ENCODE measurements at regions not wholly inside any gene's neighbourhood (a gene's known extent, or its start where the extent isn't known, plus 50 kb on each side); places are given as distances from the start of the nearest gene placed in this dataset.
"Not testable (repeated sequence)": the region's sequence is repeated elsewhere in the genome, so short reads cannot be mapped to it uniquely, and the experiment has no call there.

- intact Hi-C loops (cut with micrococcal nuclease): no loop called here
Observed at GRCh38 chr4:175273995-175274753, 356.0 kb downstream of the ADAM29 start.

GRCh38 chr4:175277816-175278215 lies 359.7 kb downstream of the ADAM29 start:
- intact Hi-C loops (cut with micrococcal nuclease): no loop called here

DNA sequence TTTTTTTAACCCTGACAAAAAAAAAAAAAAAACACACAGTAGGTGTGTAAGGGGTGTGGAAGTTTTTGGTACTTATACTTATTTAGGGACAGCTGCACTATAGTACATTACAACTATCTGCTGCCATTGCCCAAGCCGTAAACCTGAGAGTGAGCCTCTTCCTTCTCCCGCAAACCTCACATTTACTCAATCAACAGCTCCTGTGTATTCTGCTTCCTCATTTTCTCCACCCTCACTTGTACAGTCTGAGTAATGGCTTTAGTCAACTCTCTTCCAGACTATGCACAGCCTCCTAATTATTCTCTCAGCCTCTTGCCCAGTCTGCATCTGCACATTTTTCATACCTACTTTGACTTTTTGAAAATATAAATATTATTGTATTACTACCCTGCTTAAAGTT lies 362.0 kb downstream of the ADAM29 start:
- intact Hi-C loops (cut with micrococcal nuclease): no loop called here

DNA sequence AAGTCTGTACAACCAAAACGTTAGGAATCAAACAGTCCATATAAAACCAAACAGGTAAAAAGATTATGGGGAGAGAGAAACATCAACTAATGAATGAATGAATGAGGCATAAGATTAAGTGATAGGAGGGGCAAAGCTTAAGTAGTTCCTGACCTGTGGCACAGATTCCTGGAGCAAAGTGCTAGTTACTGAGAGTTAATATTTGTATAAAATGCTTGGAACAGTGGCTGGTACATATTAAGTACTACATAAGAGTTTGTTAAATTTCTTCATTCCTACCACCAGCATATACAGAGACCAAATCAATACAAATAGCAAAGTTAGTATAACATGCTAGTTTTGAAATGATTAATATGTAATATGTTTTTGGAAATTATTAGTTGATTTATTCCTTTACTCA lies 363.7 kb downstream of the ADAM29 start:
- intact Hi-C loops (cut with micrococcal nuclease): no loop called here

- intact Hi-C loops (cut with micrococcal nuclease): no loop called here
Observed at GRCh38 chr4:175282407-175282806, 364.2 kb downstream of the ADAM29 start.

DNA sequence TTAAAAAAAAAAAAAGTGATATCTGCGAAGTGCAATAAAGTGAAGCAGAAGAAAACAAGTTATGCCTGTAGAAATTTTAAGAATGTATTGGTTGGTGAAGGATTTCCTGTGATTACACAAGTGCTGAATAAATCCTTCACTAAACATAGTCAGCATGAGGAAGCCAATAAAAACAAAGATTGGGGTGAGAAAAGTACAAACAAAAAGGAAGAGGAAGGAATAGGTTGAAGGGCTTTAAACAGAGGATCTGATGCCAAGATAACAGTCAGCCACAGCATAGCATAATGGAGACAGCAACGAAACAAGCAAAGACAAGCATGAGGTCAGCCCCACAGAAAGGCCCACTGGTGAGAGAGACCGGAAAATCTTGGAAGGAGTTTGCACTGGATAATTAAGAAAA lies 372.2 kb downstream of the ADAM29 start:
- intact Hi-C loops (cut with micrococcal nuclease): no loop called here

GRCh38 chr4:175297965-175298565 lies 379.9 kb downstream of the ADAM29 start:
- intact Hi-C loops (cut with micrococcal nuclease): no loop called here

GRCh38 chr4:175306436-175306835 lies 388.3 kb downstream of the ADAM29 start:
- intact Hi-C loops (cut with micrococcal nuclease): no loop called here

GRCh38 chr4:175307326-175307725 lies 389.2 kb downstream of the ADAM29 start:
- intact Hi-C loops (cut with micrococcal nuclease): no loop called here

DNA sequence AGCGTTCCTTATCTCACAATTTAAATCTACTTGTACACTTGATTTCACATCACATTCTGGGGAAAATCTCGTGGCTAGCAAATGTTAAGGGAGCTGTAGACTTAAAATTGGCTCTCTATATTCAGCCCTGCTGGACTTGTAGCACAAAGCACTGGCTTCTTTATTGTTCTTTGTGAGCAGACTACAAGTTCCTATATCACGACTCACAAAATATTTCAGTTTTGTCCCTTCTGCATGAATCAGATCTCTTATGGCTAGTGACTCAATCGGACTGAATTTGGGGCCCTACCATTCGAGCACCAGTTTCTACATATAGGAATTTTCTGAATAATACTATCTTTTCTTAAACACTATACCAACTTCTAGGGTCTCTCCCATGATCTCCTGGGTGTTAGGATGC lies 390.1 kb downstream of the ADAM29 start:
- intact Hi-C loops (cut with micrococcal nuclease): no loop called here

DNA sequence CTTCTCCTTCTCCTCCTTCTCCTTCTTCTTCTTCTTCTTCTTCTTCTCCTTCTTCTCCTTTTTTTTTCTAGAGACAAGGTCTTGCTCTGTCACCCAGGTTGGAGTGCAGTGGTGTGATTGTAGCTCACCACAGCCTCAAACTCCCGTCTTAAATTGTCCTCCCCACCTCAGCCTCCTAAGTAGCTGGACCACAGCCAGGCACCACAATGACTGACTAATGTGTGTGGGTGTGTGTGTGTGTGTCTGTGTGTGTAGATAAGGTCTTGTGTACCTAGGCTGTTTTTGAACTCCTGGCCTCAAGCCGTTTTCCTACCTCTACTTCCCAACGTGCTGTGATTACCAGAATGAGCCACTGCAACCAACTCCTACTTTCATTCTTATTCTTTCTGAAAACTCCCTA lies 390.9 kb downstream of the ADAM29 start:
- intact Hi-C loops (cut with micrococcal nuclease): no loop called here

GRCh38 chr4:175325230-175325629 lies 407.1 kb downstream of the ADAM29 start:
- intact Hi-C loops (cut with micrococcal nuclease): no loop called here

DNA sequence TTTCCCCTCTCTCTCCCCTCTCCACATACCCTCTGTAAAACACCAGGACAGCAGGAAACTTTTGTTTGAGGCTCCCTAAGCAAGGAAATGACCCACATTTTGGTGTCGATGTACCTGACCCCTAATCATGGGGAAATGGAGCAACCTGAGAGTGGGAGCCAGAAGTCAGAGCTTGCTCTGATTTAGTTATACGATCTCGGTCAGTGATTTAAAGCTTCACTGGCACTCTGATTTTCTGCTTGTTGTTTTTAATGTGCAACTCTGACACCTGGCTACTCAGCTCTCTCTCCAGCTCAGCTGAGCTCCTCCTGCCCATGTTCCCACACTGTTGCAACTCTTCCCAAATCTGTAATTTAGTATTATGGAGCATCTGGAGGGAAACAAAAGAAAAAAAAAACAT lies 408.6 kb downstream of the ADAM29 start:
- intact Hi-C loops (cut with micrococcal nuclease): no loop called here

DNA sequence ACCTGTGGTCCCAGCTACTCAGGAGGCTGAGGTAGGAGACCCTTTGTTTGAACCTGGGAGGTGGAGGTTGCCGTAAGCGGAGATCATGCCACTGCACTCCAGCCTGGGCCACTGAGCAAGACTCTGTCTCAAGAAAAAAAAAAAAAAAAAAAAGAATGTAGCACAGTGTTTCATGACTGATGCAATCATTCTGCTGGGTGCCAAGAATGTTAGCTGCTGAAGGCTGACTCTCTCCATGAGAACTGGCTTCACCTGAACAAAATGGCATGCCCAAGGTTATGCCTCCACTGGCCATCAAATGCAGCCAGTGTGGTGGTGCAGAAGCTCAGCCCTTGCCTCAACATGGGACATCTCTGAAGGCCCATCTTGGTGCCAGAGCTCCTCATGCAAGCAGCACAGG lies 412.1 kb downstream of the ADAM29 start:
- intact Hi-C loops (cut with micrococcal nuclease): no loop called here

GRCh38 chr4:175330652-175331051 lies 412.5 kb downstream of the ADAM29 start:
- intact Hi-C loops (cut with micrococcal nuclease): no loop called here

GRCh38 chr4:175335331-175335730 lies 417.2 kb downstream of the ADAM29 start:
- intact Hi-C loops (cut with micrococcal nuclease): no loop called here

GRCh38 chr4:175336570-175336969 lies 418.4 kb downstream of the ADAM29 start:
- intact Hi-C loops (cut with micrococcal nuclease): not testable (repeated sequence)

- intact Hi-C loops (cut with micrococcal nuclease): no loop called here
Observed at GRCh38 chr4:175339100-175339707, 421.0 kb downstream of the ADAM29 start.

DNA sequence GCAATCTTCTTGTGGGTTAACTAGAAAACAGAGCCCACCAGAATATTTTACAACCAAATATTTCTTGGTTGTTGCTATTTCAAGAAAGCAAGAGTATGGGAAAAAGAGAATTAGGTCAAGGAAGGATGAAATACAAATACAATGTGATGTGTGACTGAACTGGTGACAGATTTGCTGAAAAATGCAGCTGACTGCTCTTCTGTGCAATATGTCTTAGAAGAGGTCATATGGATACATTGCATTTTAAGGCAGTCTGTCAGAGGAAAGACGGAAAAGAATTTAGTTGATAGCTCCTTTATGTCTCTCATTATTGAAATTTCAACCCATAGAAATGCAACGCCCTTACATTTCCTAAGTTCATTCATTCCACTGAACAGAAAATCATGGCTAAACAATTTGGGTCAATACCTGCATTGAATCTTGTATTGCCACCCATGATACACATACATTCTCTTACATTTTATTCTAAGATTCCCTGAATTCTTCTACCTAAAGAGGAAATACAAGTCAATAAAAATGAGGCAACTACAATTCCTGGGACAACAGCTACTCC lies 423.1 kb downstream of the ADAM29 start:
- intact Hi-C loops (cut with micrococcal nuclease): no loop called here

DNA sequence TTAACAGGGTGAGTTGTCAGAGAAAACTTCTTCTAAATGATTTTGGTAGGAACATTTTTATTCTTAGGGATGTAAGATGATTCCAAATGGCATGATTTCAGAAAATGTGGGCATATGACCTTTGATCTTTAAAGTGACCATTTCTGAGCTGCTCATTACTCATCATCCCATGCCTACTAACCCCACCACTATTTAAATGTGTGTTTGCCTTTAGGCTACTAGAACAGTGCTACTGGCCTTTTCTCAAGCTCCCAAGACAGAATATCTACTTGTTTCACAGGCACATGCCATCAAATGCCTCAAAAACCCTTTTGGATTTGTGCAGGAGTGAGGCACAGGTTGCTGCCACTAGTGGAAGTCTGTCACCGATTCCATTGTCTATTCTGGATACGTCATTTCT lies 428.2 kb downstream of the ADAM29 start:
- intact Hi-C loops (cut with micrococcal nuclease): no loop called here

- intact Hi-C loops (cut with micrococcal nuclease): no loop called here
Observed at GRCh38 chr4:175350246-175350645, 432.1 kb downstream of the ADAM29 start.

- intact Hi-C loops (cut with micrococcal nuclease): no loop called here
Observed at GRCh38 chr4:175351473-175351872, 433.3 kb downstream of the ADAM29 start.

DNA sequence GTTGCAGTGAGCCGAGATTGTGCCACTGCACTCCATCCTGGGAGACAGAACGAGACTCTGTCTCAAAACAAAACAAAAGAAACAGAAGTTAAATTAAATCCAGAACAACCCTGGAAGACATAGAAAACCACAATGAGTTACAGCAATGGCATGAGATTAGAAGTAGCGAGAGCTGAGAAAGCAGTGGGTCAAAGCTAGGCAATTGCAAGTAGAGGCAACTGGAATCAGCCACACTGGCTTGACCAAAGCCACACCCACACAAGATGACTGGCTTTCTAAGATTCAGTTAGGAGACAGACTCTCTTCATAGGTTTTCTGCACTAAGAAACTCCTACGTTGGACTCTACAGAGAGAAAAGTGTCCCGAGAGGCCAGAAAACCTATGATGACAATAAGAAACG lies 443.0 kb downstream of the GPM6A start:
- intact Hi-C loops (cut with micrococcal nuclease): no loop called here
